ENCODE measurements at regions not wholly inside any gene's neighbourhood (a gene's known extent, or its start where the extent isn't known, plus 50 kb on each side); places are given as distances from the start of the nearest gene placed in this dataset.

DNA sequence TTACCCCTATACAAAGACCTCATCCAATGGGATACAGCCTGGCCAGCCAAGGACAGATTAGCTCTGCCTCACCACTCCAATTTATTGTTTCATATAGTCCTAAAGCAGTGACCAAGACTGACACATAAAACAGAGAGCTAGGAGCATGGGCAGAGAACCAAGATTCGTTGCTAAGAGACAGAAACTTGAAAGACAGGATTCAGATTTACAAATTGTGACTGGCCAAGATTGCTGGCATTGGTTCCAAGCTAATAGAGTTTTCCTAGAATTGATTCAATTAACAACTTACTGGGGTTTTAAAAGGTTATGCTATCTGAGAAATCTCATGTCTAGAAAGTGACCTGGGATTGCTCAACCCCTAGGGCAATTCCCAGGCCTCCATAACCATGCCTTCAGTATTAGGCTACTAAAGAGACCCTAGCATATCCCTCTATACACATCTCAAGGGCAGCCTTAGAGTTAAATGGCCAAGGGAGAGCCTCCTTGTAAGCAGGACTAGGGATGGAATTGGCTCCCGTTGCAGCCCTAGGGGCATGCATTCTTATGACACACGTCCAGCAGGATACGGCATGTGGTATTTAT lies 75.6 kb downstream of the ICOS start:
- peak; percentile 76 for ATAC-seq (ENCODE audit: low read depth)
- DNase-seq (ENCODE audit: low spot score): no peak
- Histone ChIP-seq H3K9me3 (ENCODE audit: severe bottlenecking) (no peaks in the 10 kb centered on the region), H3K4me1 (ENCODE audit: insufficient read depth, poor library complexity, severe bottlenecking) (peaks cover 8% of the 10 kb centered on the region), H3K4me3 (ENCODE audit: severe bottlenecking) (no peak overlapping the region), H3K36me3 (ENCODE audit: low read depth) (no peaks in the 10 kb centered on the region), H3K27me3 (ENCODE audit: insufficient read depth, poor library complexity, severe bottlenecking) (no peaks in the 10 kb centered on the region), H3K27ac (ENCODE audit: poor library complexity, severe bottlenecking) (no peak overlapping the region)
- no peak for TF ChIP-seq CTCF (IDR thresholded peaks at IDR 0.05; ENCODE audit: poor library complexity, severe bottlenecking)

- H3K4me3 ChIP-seq (ENCODE audit: severe bottlenecking): no peak overlapping the region
- no peaks in the 10 kb centered on the region for H3K36me3 ChIP-seq (ENCODE audit: low read depth)
- TF ChIP-seq CTCF (IDR thresholded peaks at IDR 0.05; ENCODE audit: poor library complexity, severe bottlenecking): no peak
- no peak overlapping the region for H3K27ac ChIP-seq (ENCODE audit: poor library complexity, severe bottlenecking)
- no peaks in the 10 kb centered on the region for H3K27me3 ChIP-seq (ENCODE audit: insufficient read depth, poor library complexity, severe bottlenecking)
- ATAC-seq (ENCODE audit: low read depth) (no peak), DNase-seq (ENCODE audit: low spot score) (no peak)
- peaks cover 12% of the 10 kb centered on the region for H3K4me1 ChIP-seq (ENCODE audit: insufficient read depth, poor library complexity, severe bottlenecking)
- no peaks in the 10 kb centered on the region for H3K9me3 ChIP-seq (ENCODE audit: severe bottlenecking)
Measured at GRCh38 chr2:204015118-204015843, 78.7 kb downstream of the ICOS start.

- peaks cover 3% of the 10 kb centered on the region for H3K4me1 ChIP-seq (ENCODE audit: insufficient read depth, poor library complexity, severe bottlenecking)
- no peak overlapping the region for H3K4me3 ChIP-seq (ENCODE audit: severe bottlenecking)
- ATAC-seq (ENCODE audit: low read depth) (no peak), DNase-seq (ENCODE audit: low spot score) (no peak)
- no peak for TF ChIP-seq CTCF (IDR thresholded peaks at IDR 0.05; ENCODE audit: poor library complexity, severe bottlenecking)
- no peaks in the 10 kb centered on the region for H3K36me3 ChIP-seq (ENCODE audit: low read depth)
- no peaks in the 10 kb centered on the region for H3K9me3 ChIP-seq (ENCODE audit: severe bottlenecking)
- no peaks in the 10 kb centered on the region for H3K27me3 ChIP-seq (ENCODE audit: insufficient read depth, poor library complexity, severe bottlenecking)
- no peak overlapping the region for H3K27ac ChIP-seq (ENCODE audit: poor library complexity, severe bottlenecking)
Measured at GRCh38 chr2:204018717-204019116, 82.2 kb downstream of the ICOS start.

DNA sequence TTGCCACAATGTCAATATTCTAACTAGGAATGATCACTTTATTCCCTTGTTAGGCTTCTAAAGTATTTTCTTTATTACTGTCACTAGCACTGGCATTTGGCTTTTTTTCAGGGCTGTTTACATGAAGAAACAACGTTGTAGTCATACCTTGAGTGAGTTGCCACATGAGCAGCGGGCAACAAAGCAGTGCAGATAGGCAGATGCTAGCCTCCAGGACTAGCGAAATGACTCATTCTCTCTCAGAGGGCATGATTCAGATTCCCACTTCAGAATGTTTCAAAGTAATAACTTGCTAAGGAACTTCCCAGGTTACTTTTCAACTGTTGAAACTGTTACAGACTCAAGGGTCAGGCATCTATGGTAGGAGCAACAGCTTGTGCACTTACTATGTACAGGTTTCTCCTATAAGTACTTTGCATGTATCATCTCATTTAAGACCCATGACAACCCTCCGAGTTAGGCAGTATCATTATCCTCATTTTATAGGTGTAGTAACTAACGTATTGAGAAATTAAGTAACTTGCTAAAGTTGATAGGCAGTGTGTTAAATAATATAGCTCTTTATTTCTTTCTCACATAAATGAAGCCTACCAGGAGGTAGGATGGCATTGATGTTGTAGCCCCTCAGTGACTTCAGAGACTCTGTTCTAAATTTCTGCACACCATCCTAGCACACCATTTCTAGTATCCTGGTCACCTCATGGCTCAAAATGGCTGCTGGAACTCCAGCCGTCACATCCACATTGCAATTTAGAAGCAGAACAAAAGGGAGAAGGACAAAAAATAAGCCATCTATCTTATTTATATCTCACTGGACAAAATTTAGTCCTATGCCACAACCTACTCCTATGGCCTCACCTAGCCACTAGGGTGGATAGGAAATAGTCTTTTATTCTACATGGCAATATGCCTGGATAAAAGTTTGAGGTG lies 83.3 kb downstream of the ICOS start:
- TF ChIP-seq CTCF (IDR thresholded peaks at IDR 0.05; ENCODE audit: poor library complexity, severe bottlenecking): no peak
- H3K36me3 ChIP-seq (ENCODE audit: low read depth): no peaks in the 10 kb centered on the region
- DNase-seq (ENCODE audit: low spot score) (peak; percentile 59), ATAC-seq (ENCODE audit: low read depth) (peak; percentile 96)
- no peaks in the 10 kb centered on the region for H3K27me3 ChIP-seq (ENCODE audit: insufficient read depth, poor library complexity, severe bottlenecking)
- H3K4me3 ChIP-seq (ENCODE audit: severe bottlenecking): no peak overlapping the region
- peaks cover 3% of the 10 kb centered on the region for H3K4me1 ChIP-seq (ENCODE audit: insufficient read depth, poor library complexity, severe bottlenecking)
- no peak overlapping the region for H3K27ac ChIP-seq (ENCODE audit: poor library complexity, severe bottlenecking)
- H3K9me3 ChIP-seq (ENCODE audit: severe bottlenecking): no peaks in the 10 kb centered on the region

Data from RWPE2 (cell line).